ENCODE measurements at regions not wholly inside any gene's neighbourhood (a gene's known extent, or its start where the extent isn't known, plus 50 kb on each side); places are given as distances from the start of the nearest gene placed in this dataset.

DNA sequence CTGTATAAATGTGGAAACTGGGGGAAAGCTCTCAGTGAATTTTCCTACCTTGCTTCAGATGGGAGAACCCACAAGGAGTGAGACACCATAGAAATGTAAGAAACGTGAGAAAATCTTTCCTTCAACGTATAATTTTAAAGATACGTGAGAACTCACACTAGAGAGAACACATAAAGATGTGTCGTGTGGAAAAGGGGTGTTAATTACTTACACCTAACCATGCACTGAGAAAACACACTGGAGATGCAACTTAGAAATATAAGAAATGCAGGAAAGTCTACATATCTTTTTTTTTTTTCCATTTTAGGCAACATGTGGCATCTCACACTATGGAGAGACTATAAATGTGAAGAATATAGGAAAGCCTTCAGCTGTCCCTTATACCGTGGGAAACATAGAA is 352.9 kb upstream of the NETO1 start:
- TF ChIP-seq, protein P1, sequence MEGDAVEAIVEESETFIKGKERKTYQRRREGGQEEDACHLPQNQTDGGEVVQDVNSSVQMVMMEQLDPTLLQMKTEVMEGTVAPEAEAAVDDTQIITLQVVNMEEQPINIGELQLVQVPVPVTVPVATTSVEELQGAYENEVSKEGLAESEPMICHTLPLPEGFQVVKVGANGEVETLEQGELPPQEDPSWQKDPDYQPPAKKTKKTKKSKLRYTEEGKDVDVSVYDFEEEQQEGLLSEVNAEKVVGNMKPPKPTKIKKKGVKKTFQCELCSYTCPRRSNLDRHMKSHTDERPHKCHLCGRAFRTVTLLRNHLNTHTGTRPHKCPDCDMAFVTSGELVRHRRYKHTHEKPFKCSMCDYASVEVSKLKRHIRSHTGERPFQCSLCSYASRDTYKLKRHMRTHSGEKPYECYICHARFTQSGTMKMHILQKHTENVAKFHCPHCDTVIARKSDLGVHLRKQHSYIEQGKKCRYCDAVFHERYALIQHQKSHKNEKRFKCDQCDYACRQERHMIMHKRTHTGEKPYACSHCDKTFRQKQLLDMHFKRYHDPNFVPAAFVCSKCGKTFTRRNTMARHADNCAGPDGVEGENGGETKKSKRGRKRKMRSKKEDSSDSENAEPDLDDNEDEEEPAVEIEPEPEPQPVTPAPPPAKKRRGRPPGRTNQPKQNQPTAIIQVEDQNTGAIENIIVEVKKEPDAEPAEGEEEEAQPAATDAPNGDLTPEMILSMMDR (IDR thresholded peaks at IDR 0.05) = no peak
- no peak for TF ChIP-seq ZFX (IDR thresholded peaks at IDR 0.05; ENCODE audit: borderline replicate concordance)

Measured in 22Rv1 (cell line).